HepG2 (cell line): ENCODE measurements at regions not wholly inside any gene's neighbourhood (a gene's known extent, or its start where the extent isn't known, plus 50 kb on each side); places are given as distances from the start of the nearest gene placed in this dataset.

ENCODE experiments used
- ATAC-seq: fragments of 200-7000 bp; cut with Tn5 transposase; 3 replicates; pipeline ENCODE4 v1.9.1; 2020; ENCODE audit warnings: mild to moderate bottlenecking, moderate library complexity
- BruUV-seq: library from RNA; stranded (reverse); fragments of 400-500 nt; replicated peaks from 2 replicates; lab custom pipeline; 2021; lab: Mats Ljungman, UMichigan
- CTCF ChIA-PET: fragments of 300-600 bp; formaldehyde crosslinking; extraction: SDS; loops from one replicate; lab custom pipeline; 2021; ENCODE audit warnings: low total read pairs, inconsistent platforms, low intra/inter-chr PET ratio; lab: Yijun Ruan, JAX
- POLR2A ChIA-PET: fragments of 350-600 bp; sonication (Branson Sonifier 250); formaldehyde crosslinking; loops from one replicate; lab custom pipeline; 2020; ENCODE audit warnings: antibody characterized with exemption, inconsistent platforms; lab: Yijun Ruan, JAX
- DNase-seq: peaks from one replicate; pipeline ENCODE4 v3.0.0-alpha.2; 2015; ENCODE audit warnings: low spot score
- FAIRE-seq: peaks from 3 replicates; lab custom pipeline; 2011; peaks lifted over from hg19 to GRCh38; lab: Jason Lieb, UNC
- H2AFZ ChIP-seq: one replicate; pipeline ENCODE4 v1.6.1; 2011; ENCODE audit warnings: low read length, inconsistent platforms
- H3K27ac ChIP-seq: fragments of 300-600 bp; 3 replicates; pipeline ENCODE4 v1.8.0; 2011; ENCODE audit warnings: mixed run types, mild to moderate bottlenecking, mixed read lengths, low read length, inconsistent platforms; ENCODE audit not compliant: insufficient read depth; ENCODE audit errors: extremely low read length
- H3K27me3 ChIP-seq, 2 experiments: fragments of 200-600 bp in 1 of 2; 2 replicates in 1 of 2; 3 replicates in 1 of 2; pipeline versions ENCODE4 v1.6.0 to v1.8.0; 2011; ENCODE audit warnings: low read length in 2 of 2, mild to moderate bottlenecking in 2 of 2, moderate library complexity in 2 of 2, inconsistent platforms in 1 of 2; ENCODE audit not compliant: insufficient read depth in 2 of 2, control insufficient read depth in 1 of 2
- H3K36me3 ChIP-seq, 2 experiments: fragments of 200-600 bp in 1 of 2; replicated peaks in 1 of 2; 2 replicates in 1 of 2; 3 replicates in 1 of 2; pipeline versions ENCODE4 v1.5.1 to v1.8.0; 2011; ENCODE audit warnings: low read length in 2 of 2, inconsistent platforms in 1 of 2; ENCODE audit not compliant: insufficient read depth in 2 of 2, control insufficient read depth in 1 of 2
- H3K4me1 ChIP-seq: 2 replicates; pipeline ENCODE4 v1.5.1; 2012; ENCODE audit warnings: low read length, inconsistent platforms; ENCODE audit not compliant: insufficient read depth
- H3K4me2 ChIP-seq: 2 replicates; pipeline ENCODE4 v1.6.0; 2011; ENCODE audit warnings: low read depth, low read length, inconsistent platforms
- H3K4me3 ChIP-seq, 3 experiments: fragments of 200-600 bp in 1 of 3; sonication (generic), shearing (Covaris generic) in 1 of 3; replicated peaks in 1 of 3; 2 replicates each; pipeline ENCODE4 v1.5.1; 2011 to 2016; ENCODE audit warnings: low read length in 3 of 3, inconsistent platforms in 2 of 3, low read depth in 2 of 3, mild to moderate bottlenecking in 2 of 3, control low read depth in 1 of 3, mixed read lengths in 1 of 3; ENCODE audit not compliant: insufficient read depth in 1 of 3
- H3K79me2 ChIP-seq: one replicate; pipeline ENCODE4 v1.6.1; 2011; ENCODE audit warnings: low read length, inconsistent platforms; ENCODE audit not compliant: insufficient read depth
- H3K9ac ChIP-seq: 2 replicates; pipeline ENCODE4 v1.6.0; 2011; ENCODE audit warnings: mild to moderate bottlenecking, low read depth, low read length, inconsistent platforms; ENCODE audit not compliant: insufficient read depth
- H3K9me3 ChIP-seq: 2 replicates; pipeline ENCODE4 v1.5.1; 2012; ENCODE audit warnings: mild to moderate bottlenecking, low read length
- H4K20me1 ChIP-seq: 2 replicates; pipeline ENCODE4 v1.6.0; 2011; ENCODE audit warnings: inconsistent platforms, mild to moderate bottlenecking, low read length, moderate library complexity; ENCODE audit not compliant: insufficient read depth
- BCL6 ChIP-seq: IDR thresholded peaks from 2 replicates; pipeline ENCODE4 v1.6.1; 2016; ENCODE audit warnings: missing genetic modification reagents, missing compliant biosample characterization
- CENPT ChIP-seq: sonication (generic); formaldehyde crosslinking; IDR thresholded peaks from 2 replicates; pipeline ENCODE4 v1.8.0; 2022; ENCODE audit warnings: low read depth, mild to moderate bottlenecking, moderate library complexity, missing genetic modification reagents
- MXD4 ChIP-seq: IDR thresholded peaks from 2 replicates; pipeline ENCODE4 v1.6.1; 2016; ENCODE audit warnings: mild to moderate bottlenecking, missing biosample characterization, missing genetic modification reagents
- NFYC ChIP-seq: IDR thresholded peaks from 2 replicates; pipeline ENCODE4 v1.6.1; 2016; ENCODE audit warnings: missing genetic modification reagents, missing compliant biosample characterization
- POLR2G ChIP-seq: fragments of 200-400 bp; formaldehyde crosslinking; IDR thresholded peaks from 2 replicates; pipeline ENCODE4 v1.6.1; 2018; ENCODE audit warnings: mild to moderate bottlenecking, low read depth, low read length, moderate library complexity
- RAD21 ChIP-seq: fragments of 450-650 bp; formaldehyde crosslinking; IDR thresholded peaks from 2 replicates; pipeline ENCODE4 v1.5.0; 2020; ENCODE audit warnings: mild to moderate bottlenecking
- RAD51 ChIP-seq: fragments of 450-650 bp; IDR thresholded peaks from 2 replicates; pipeline ENCODE4 v1.6.1; 2016; ENCODE audit warnings: borderline replicate concordance
- SNAPC2 ChIP-seq: sonication (generic); formaldehyde crosslinking; IDR thresholded peaks from 2 replicates; pipeline ENCODE4 v1.8.1; 2022; ENCODE audit warnings: mild to moderate bottlenecking, missing genetic modification reagents
- SRSF9 ChIP-seq: fragments of 200-400 bp; formaldehyde crosslinking; IDR thresholded peaks from 2 replicates; pipeline ENCODE4 v1.6.1; 2018; ENCODE audit warnings: borderline replicate concordance, mild to moderate bottlenecking, low read depth, low read length; ENCODE audit not compliant: insufficient read depth, poor library complexity, severe bottlenecking
- TERF1 ChIP-seq: sonication (generic); formaldehyde crosslinking; IDR thresholded peaks from 2 replicates; pipeline ENCODE4 v1.8.0; 2022; ENCODE audit warnings: mild to moderate bottlenecking, missing genetic modification reagents, moderate library complexity
- TMF1 ChIP-seq: sonication (generic); formaldehyde crosslinking; IDR thresholded peaks from 2 replicates; pipeline ENCODE4 v1.8.1; 2022; ENCODE audit warnings: low read depth, missing genetic modification reagents
- ZBTB25 ChIP-seq: IDR thresholded peaks from 2 replicates; pipeline ENCODE4 v1.6.1; 2018; ENCODE audit warnings: missing genetic modification reagents
- ZNF225 ChIP-seq: sonication (generic); formaldehyde crosslinking; IDR thresholded peaks from 2 replicates; pipeline ENCODE4 v1.4.0; 2020; ENCODE audit warnings: mild to moderate bottlenecking, missing genetic modification reagents
- ZNF781 ChIP-seq: sonication (generic); formaldehyde crosslinking; IDR thresholded peaks from 2 replicates; pipeline ENCODE4 v1.5.1; 2020; ENCODE audit warnings: borderline replicate concordance, mild to moderate bottlenecking, missing genetic modification reagents; ENCODE audit errors: not compliant biosample characterization
- WGBS: methylation state at CpG from one replicate; pipeline ENCODE4 v1.1.6; 2017; ENCODE audit warnings: low lambda C conversion rate; 5-methylcytosine and 5-hydroxymethylcytosine counted together
- in situ Hi-C: cut with HindIII; loops from 2 replicates; pipeline ENCODE4 v1.10.0; 2017; ENCODE audit warnings: low pct_unique_long_range_greater_than_20kb; ENCODE audit not compliant: extremely low pct_ligation_motif_present
- intact Hi-C: fragments of 100-400 bp; cut with micrococcal nuclease; formaldehyde crosslinking; loops from one replicate; pipeline ENCODE4 v1.10.0; 2022; ENCODE audit not compliant: unreplicated experiment

- TF ChIP-seq TMF1 (CRISPR knock-in tag) = no peak
- TF ChIP-seq SNAPC2 (CRISPR knock-in tag) = no peak
Observed at GRCh38 chr17:56011406-56012131, 141.7 kb upstream of the ANKFN1 start (continued).

GRCh38 chr17:56018211-56018610 lies 135.1 kb upstream of the ANKFN1 start:
- 0% methylated on average over 3 of the region's 3 CpGs for WGBS
- in situ Hi-C loops (no loop called here), intact Hi-C loops (no loop called here)
- no peaks in the 10 kb centered on the region for H3K4me1 ChIP-seq
- no peak overlapping the region for H3K4me3 ChIP-seq
- no peaks in the 10 kb centered on the region for H3K36me3 ChIP-seq
- no peak overlapping the region for H3K4me2 ChIP-seq
- no peaks in the 10 kb centered on the region for H3K79me2 ChIP-seq
- H3K27me3 ChIP-seq = no peaks in the 10 kb centered on the region; a peak in 1 of 5 replicates
- no peaks in the 10 kb centered on the region for H4K20me1 ChIP-seq
- TF ChIP-seq NFYC (CRISPR knock-in tag) (no peak), ZNF225 (CRISPR knock-in tag) (no peak), POLR2G (no peak), MXD4 (no peak), BCL6 (CRISPR knock-in tag) (no peak), CENPT (CRISPR knock-in tag) (no peak), RAD21 (no peak), TERF1 (CRISPR knock-in tag) (no peak), ZBTB25 (CRISPR knock-in tag) (no peak), SRSF9 (no peak), ZNF781 (no peak), RAD51 (no peak)
- no TSS peak for BruUV-seq
- ATAC-seq (no peak), DNase-seq (no peak), FAIRE-seq (no peak)
- no peak overlapping the region for H3K9ac ChIP-seq
- POLR2A ChIA-PET = no interaction called here
- no peak overlapping the region for H3K27ac ChIP-seq
- CTCF ChIA-PET = no interaction called here
- no peaks in the 10 kb centered on the region for H3K9me3 ChIP-seq
- H2AFZ ChIP-seq = no peak overlapping the region
